ENCODE measurements at regions not wholly inside any gene's neighbourhood (a gene's known extent, or its start where the extent isn't known, plus 50 kb on each side); places are given as distances from the start of the nearest gene placed in this dataset.

DNA sequence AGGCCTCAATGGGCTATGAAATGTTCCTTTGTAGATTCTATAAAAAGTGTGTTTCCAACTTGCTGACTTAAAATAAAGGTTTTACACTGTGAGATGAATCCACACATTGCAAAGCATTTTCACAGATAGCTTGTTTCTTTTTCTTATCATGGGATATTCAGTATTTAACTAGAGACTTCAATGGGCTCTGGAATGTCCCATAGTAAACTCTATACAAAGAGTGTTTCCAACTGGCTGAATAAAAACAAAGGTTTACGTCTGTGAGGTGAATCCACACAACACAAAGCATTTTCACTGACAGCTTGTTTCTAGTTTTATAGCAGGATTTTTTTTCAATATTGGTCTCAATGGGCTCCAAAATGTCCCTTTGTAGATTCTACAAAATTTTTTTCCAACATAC is 550.1 kb downstream of the KCNJ18 start:
- H3K27ac Mint-ChIP-seq = no peak overlapping the region
- no peak for DNase-seq (ENCODE audit: extremely low spot score, unreplicated experiment)
- H3K27me3 Mint-ChIP-seq = no peaks in the 10 kb centered on the region
- TF ChIP-seq, protein P1, sequence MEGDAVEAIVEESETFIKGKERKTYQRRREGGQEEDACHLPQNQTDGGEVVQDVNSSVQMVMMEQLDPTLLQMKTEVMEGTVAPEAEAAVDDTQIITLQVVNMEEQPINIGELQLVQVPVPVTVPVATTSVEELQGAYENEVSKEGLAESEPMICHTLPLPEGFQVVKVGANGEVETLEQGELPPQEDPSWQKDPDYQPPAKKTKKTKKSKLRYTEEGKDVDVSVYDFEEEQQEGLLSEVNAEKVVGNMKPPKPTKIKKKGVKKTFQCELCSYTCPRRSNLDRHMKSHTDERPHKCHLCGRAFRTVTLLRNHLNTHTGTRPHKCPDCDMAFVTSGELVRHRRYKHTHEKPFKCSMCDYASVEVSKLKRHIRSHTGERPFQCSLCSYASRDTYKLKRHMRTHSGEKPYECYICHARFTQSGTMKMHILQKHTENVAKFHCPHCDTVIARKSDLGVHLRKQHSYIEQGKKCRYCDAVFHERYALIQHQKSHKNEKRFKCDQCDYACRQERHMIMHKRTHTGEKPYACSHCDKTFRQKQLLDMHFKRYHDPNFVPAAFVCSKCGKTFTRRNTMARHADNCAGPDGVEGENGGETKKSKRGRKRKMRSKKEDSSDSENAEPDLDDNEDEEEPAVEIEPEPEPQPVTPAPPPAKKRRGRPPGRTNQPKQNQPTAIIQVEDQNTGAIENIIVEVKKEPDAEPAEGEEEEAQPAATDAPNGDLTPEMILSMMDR (conservative IDR thresholded peaks at IDR 0.05) = no peak
- no peaks in the 10 kb centered on the region for H3K36me3 Mint-ChIP-seq
- H3K4me3 Mint-ChIP-seq = no peak overlapping the region
- peaks cover 6% of the 10 kb centered on the region for H3K9me3 Mint-ChIP-seq
- no peaks in the 10 kb centered on the region for H3K4me1 Mint-ChIP-seq (ENCODE audit: unreplicated experiment)

DNA sequence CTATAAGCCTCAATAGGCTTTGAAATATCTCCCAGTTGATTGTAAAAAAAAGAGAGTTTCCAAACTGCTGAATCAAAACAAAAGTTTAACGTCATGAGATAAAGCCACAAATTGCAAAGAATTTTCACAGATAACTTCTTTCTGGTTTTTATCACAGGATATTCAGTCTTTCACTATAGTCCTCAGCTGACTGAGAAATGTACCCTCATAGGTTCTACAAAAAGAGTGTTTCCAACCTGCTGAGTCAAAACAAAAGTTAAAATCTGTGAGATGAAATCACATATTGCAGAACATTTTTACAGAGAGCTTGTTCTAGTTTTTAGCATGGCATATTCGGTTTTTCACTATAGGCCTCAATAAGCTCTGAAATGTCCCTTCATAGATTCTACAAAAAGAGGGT is 559.2 kb downstream of the KCNJ18 start:
- TF ChIP-seq, protein P1 (conservative IDR thresholded peaks at IDR 0.05) = no peak
- H3K27ac Mint-ChIP-seq = no peak overlapping the region
- H3K9me3 Mint-ChIP-seq = no peaks in the 10 kb centered on the region
- H3K4me1 Mint-ChIP-seq (ENCODE audit: unreplicated experiment) = no peaks in the 10 kb centered on the region
- H3K4me3 Mint-ChIP-seq = no peak overlapping the region
- DNase-seq (ENCODE audit: extremely low spot score, unreplicated experiment) = no peak
- H3K36me3 Mint-ChIP-seq = no peaks in the 10 kb centered on the region
- no peaks in the 10 kb centered on the region for H3K27me3 Mint-ChIP-seq

DNA sequence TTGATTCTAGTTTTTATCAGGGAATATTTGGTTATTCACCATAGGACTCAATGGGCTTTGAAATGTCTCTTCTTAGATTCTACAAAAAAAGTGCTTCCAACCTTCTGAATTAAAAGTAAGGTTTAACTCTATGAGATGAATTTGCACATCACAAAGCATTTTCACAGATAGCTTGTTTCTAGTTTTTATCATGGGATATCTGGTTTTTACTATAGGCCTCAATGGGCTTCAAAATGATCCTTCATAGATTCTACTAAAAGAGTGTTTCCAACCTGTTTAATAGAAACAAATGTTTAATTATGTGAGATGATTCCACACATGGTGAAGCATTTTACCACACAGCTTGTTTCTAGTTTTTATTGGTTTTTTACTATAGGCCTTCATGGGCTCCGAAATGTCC is 560.7 kb downstream of the KCNJ18 start:
- Mint-ChIP-seq H3K27ac (no peak overlapping the region), H3K9me3 (no peaks in the 10 kb centered on the region), H3K36me3 (no peaks in the 10 kb centered on the region), H3K4me1 (ENCODE audit: unreplicated experiment) (no peaks in the 10 kb centered on the region), H3K27me3 (no peaks in the 10 kb centered on the region), H3K4me3 (no peak overlapping the region)
- no peak for DNase-seq (ENCODE audit: extremely low spot score, unreplicated experiment)
- TF ChIP-seq, protein P1 (conservative IDR thresholded peaks at IDR 0.05) = no peak

DNA sequence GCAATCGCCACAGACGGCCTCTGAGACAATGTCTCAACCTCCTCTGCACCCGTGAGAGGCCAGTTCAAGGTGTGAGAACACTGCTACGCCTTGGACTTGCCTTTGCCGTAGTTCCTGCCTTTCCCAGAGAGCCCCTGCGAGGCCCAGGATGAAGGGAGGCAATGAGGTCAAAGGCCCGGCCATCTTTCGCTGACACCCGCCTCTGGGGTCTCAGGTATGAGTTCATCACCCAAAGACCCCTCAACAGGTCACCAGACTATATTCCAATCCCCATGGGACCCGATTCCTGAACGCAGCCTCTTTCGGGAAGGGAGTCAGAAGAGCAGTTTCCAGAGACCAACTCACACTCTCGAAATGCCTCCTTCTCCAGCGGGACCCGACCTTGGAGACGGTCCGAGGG is 573.5 kb downstream of the KCNJ18 start:
- Mint-ChIP-seq H3K9me3 (peaks cover 7% of the 10 kb centered on the region), H3K4me1 (ENCODE audit: unreplicated experiment) (no peaks in the 10 kb centered on the region), H3K4me3 (no peak overlapping the region), H3K27ac (no peak overlapping the region), H3K27me3 (no peaks in the 10 kb centered on the region), H3K36me3 (no peaks in the 10 kb centered on the region)
- TF ChIP-seq, protein P1 (conservative IDR thresholded peaks at IDR 0.05) = no peak
- DNase-seq (ENCODE audit: extremely low spot score, unreplicated experiment) = no peak

DNA sequence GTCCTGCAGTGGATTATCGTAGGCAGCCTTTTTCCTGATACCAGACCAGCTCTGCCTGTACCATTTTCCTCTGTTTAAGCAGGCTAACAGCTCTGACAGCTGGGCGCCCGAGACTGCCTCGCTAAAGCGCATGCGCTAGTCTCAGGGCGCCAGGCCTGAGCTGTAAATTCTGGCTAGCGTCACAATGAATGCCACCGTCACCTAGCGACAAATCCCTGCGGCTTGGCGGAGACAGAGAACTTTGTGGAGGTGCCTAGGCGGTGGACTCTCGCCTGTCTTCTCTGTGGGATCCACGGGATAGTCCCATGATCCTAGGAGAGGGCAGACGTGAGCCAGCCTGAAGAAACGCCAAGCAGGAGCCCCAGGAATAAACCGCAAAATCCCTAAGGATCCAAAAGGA is 573.9 kb downstream of the KCNJ18 start:
- H3K27me3 Mint-ChIP-seq = no peaks in the 10 kb centered on the region
- no peak overlapping the region for H3K4me3 Mint-ChIP-seq
- DNase-seq (ENCODE audit: extremely low spot score, unreplicated experiment) = no peak
- H3K4me1 Mint-ChIP-seq (ENCODE audit: unreplicated experiment) = no peaks in the 10 kb centered on the region
- H3K9me3 Mint-ChIP-seq = peaks cover 3% of the 10 kb centered on the region
- no peaks in the 10 kb centered on the region for H3K36me3 Mint-ChIP-seq
- TF ChIP-seq, protein P1 (conservative IDR thresholded peaks at IDR 0.05) = no peak
- no peak overlapping the region for H3K27ac Mint-ChIP-seq

DNA sequence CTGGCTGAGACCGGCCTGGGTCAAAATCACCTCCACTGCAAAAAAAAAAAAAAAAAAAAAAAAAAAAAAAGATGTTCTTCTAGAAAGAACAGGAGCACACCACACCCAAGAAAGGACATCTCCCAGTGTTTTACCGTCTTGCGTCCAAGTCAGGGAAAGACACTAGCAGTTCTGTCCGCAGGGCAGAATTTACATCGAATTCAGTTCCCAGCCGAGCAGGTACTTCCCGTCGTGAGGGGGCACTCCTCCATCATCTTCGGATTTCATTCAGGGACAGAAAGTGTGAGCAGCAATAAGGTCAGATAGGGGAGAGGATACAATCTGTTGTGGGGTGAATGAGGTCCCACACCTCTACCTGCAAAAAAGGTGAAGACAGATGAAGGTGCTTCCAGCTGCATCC is 574.7 kb downstream of the KCNJ18 start:
- Mint-ChIP-seq H3K27me3 (no peaks in the 10 kb centered on the region), H3K36me3 (no peaks in the 10 kb centered on the region), H3K4me3 (no peak overlapping the region), H3K4me1 (ENCODE audit: unreplicated experiment) (no peaks in the 10 kb centered on the region), H3K9me3 (peaks cover 7% of the 10 kb centered on the region), H3K27ac (no peak overlapping the region)
- TF ChIP-seq, protein P1 (conservative IDR thresholded peaks at IDR 0.05) = no peak
- no peak for DNase-seq (ENCODE audit: extremely low spot score, unreplicated experiment)

All from type B pancreatic cell (in vitro differentiated cells).